GM23248 (cell line): ENCODE measurements at regions not wholly inside any gene's neighbourhood (a gene's known extent, or its start where the extent isn't known, plus 50 kb on each side); places are given as distances from the start of the nearest gene placed in this dataset.

ENCODE experiments used
- DNase-seq: peaks from one replicate; pipeline ENCODE4 v3.0.0-alpha.2; 2015
- H2AFZ ChIP-seq: fragments of 200-600 bp; sonication (generic); 2 replicates; pipeline ENCODE4 v1.6.1; 2016; ENCODE audit warnings: antibody characterized with exemption
- H3F3A ChIP-seq: fragments of 200-600 bp; sonication (generic); 2 replicates; pipeline ENCODE4 v1.6.1; 2016; ENCODE audit warnings: mild to moderate bottlenecking, antibody characterized with exemption, mixed run types; ENCODE audit not compliant: insufficient read depth
- H3K27ac ChIP-seq: fragments of 200-600 bp; sonication (generic); 2 replicates; pipeline ENCODE4 v1.5.1; 2016; ENCODE audit warnings: mild to moderate bottlenecking
- H3K27me3 ChIP-seq: fragments of 200-600 bp; sonication (generic); replicated peaks from 2 replicates; pipeline ENCODE4 v1.6.1; 2016; ENCODE audit warnings: mild to moderate bottlenecking; ENCODE audit not compliant: insufficient read depth
- H3K36me3 ChIP-seq: fragments of 200-600 bp; sonication (generic); 2 replicates; pipeline ENCODE4 v1.6.1; 2016; ENCODE audit warnings: low read depth, mild to moderate bottlenecking
- H3K4me1 ChIP-seq: fragments of 200-600 bp; sonication (generic); 2 replicates; pipeline ENCODE4 v1.6.1; 2016; ENCODE audit warnings: mild to moderate bottlenecking; ENCODE audit not compliant: insufficient read depth
- H3K4me2 ChIP-seq: fragments of 200-600 bp; sonication (generic); one replicate; pipeline ENCODE4 v1.6.1; 2016; ENCODE audit warnings: mild to moderate bottlenecking; ENCODE audit not compliant: unreplicated experiment
- H3K4me3 ChIP-seq: fragments of 200-600 bp; sonication (generic); 2 replicates; pipeline ENCODE4 v1.5.1; 2016; ENCODE audit warnings: mild to moderate bottlenecking
- H3K79me2 ChIP-seq: fragments of 200-600 bp; sonication (generic); 2 replicates; pipeline ENCODE4 v1.6.1; 2016; ENCODE audit warnings: mild to moderate bottlenecking; ENCODE audit not compliant: insufficient read depth
- H3K9ac ChIP-seq: fragments of 200-600 bp; sonication (generic); 2 replicates; pipeline ENCODE4 v1.6.1; 2016; ENCODE audit warnings: mild to moderate bottlenecking
- H3K9me2 ChIP-seq: fragments of 200-600 bp; sonication (generic); 2 replicates; pipeline ENCODE4 v1.6.1; 2016; ENCODE audit warnings: mixed run types, mild to moderate bottlenecking, moderate library complexity; ENCODE audit not compliant: insufficient read depth
- H3K9me3 ChIP-seq: fragments of 200-600 bp; sonication (generic); one replicate; pipeline ENCODE4 v1.6.1; 2017; ENCODE audit warnings: low read depth
- H4K20me1 ChIP-seq: fragments of 200-600 bp; sonication (generic); 2 replicates; pipeline ENCODE4 v1.6.0; 2016; ENCODE audit not compliant: insufficient read depth
- EZH2 ChIP-seq: fragments of 200-600 bp; sonication (generic); IDR thresholded peaks from 2 replicates; pipeline ENCODE4 v1.6.1; 2018; ENCODE audit warnings: antibody characterized with exemption, mild to moderate bottlenecking; ENCODE audit not compliant: insufficient read depth, poor library complexity, severe bottlenecking
- EZH2phosphoT487 ChIP-seq: fragments of 200-600 bp; sonication (generic); IDR thresholded peaks from 2 replicates; pipeline ENCODE4 v1.6.1; 2018; ENCODE audit warnings: antibody characterized with exemption, moderate library complexity, mild to moderate bottlenecking, low read depth; ENCODE audit not compliant: insufficient read depth
- WGBS, 2 experiments: methylation state at CpG; one replicate each; pipeline ENCODE4 v1.1.6; 2015 to 2017; ENCODE audit warnings: low lambda C conversion rate in 2 of 2, low coverage in 1 of 2; ENCODE audit errors: missing lambda C conversion rate in 2 of 2; 5-methylcytosine and 5-hydroxymethylcytosine counted together
- in situ Hi-C: fragments of 300-500 bp; cut with MboI; formaldehyde crosslinking; loops from 2 replicates; pipeline ENCODE4 v1.15.0; 2020

- Histone ChIP-seq H3K79me2 (no peaks in the 10 kb centered on the region), H4K20me1 (no peaks in the 10 kb centered on the region), H3K4me1 (no peaks in the 10 kb centered on the region), H3F3A (no peaks in the 10 kb centered on the region), H3K4me2 (no peak overlapping the region), H3K9me3 (no peaks in the 10 kb centered on the region), H3K36me3 (no peaks in the 10 kb centered on the region), H3K27ac (no peak overlapping the region), H2AFZ (no peak overlapping the region), H3K27me3 (no peaks in the 10 kb centered on the region), H3K9ac (no peak overlapping the region), H3K4me3 (no peak overlapping the region), H3K9me2 (no peaks in the 10 kb centered on the region)
- in situ Hi-C loops, result no loop called here
- no peak for DNase-seq
- WGBS, 2 experiments, result 0 to 3% methylated on average over 1 of the region's 1 CpG
- TF ChIP-seq EZH2phosphoT487 (no peak), EZH2 (no peak)
These were observed 380.1 kb downstream of the GRIA2 start for GRCh38 chr4:157600583-157600982.

GRCh38 chr4:157591245-157591644 is 370.7 kb downstream of the GRIA2 start:
- in situ Hi-C loops, result no loop called here
- no peak for TF ChIP-seq EZH2phosphoT487
- TF ChIP-seq EZH2, result no peak

GRCh38 chr4:157590679-157591078 is 370.2 kb downstream of the GRIA2 start:
- Histone ChIP-seq H3K79me2 (no peaks in the 10 kb centered on the region), H3K4me2 (no peak overlapping the region), H2AFZ (no peak overlapping the region), H3K9me3 (no peaks in the 10 kb centered on the region), H3K27me3 (no peaks in the 10 kb centered on the region), H3K36me3 (0 out of 2 replicates have a peak, but pooled peaks cover 3% of the 10 kb centered on the region), H3K4me3 (no peak overlapping the region), H3K9ac (no peak overlapping the region), H4K20me1 (no peaks in the 10 kb centered on the region), H3K27ac (no peak overlapping the region), H3F3A (no peaks in the 10 kb centered on the region), H3K9me2 (no peaks in the 10 kb centered on the region; the same call in 1 of the 2 replicates), H3K4me1 (no peaks in the 10 kb centered on the region)
- in situ Hi-C loops, result no loop called here
- 2 to 3% methylated on average over 2 of the region's 2 CpGs for WGBS, 2 experiments
- no peak for DNase-seq
- TF ChIP-seq EZH2 (no peak), EZH2phosphoT487 (no peak)

More at GRCh38 chr4:157591245-157591644, 370.7 kb downstream of the GRIA2 start:
- H3K79me2 ChIP-seq, result no peaks in the 10 kb centered on the region
- no peak overlapping the region for H3K27ac ChIP-seq
- H3K9me2 ChIP-seq, result no peaks in the 10 kb centered on the region; the same call in 1 of the 2 replicates
- no peaks in the 10 kb centered on the region for H3K27me3 ChIP-seq
- no peaks in the 10 kb centered on the region for H4K20me1 ChIP-seq
- H3F3A ChIP-seq, result no peaks in the 10 kb centered on the region
- H3K9ac ChIP-seq, result no peak overlapping the region
- H3K9me3 ChIP-seq, result no peaks in the 10 kb centered on the region
- H3K4me1 ChIP-seq, result no peaks in the 10 kb centered on the region
- H3K4me2 ChIP-seq, result no peak overlapping the region
- H3K36me3 ChIP-seq, result 0 out of 2 replicates have a peak, but pooled peaks cover 3% of the 10 kb centered on the region
- H3K4me3 ChIP-seq, result no peak overlapping the region
- DNase-seq, result no peak
- H2AFZ ChIP-seq, result no peak overlapping the region

- Histone ChIP-seq H3K79me2 (no peaks in the 10 kb centered on the region), H3K4me3 (no peak overlapping the region), H3K9ac (no peak overlapping the region), H3K27me3 (no peaks in the 10 kb centered on the region), H3K27ac (no peak overlapping the region), H3K4me2 (no peak overlapping the region), H4K20me1 (no peaks in the 10 kb centered on the region), H3K36me3 (0 out of 2 replicates have a peak, but pooled peaks cover 3% of the 10 kb centered on the region), H3K4me1 (no peaks in the 10 kb centered on the region), H2AFZ (no peak overlapping the region), H3K9me3 (no peaks in the 10 kb centered on the region), H3F3A (no peaks in the 10 kb centered on the region), H3K9me2 (no peaks in the 10 kb centered on the region; the same call in 1 of the 2 replicates)
- in situ Hi-C loops, result no loop called here
- TF ChIP-seq EZH2 (no peak), EZH2phosphoT487 (no peak)
- DNase-seq, result no peak
- WGBS, 2 experiments, result 10 to 14% methylated on average over 5 of the region's 5 CpGs
These were observed 367.3 kb downstream of the GRIA2 start for GRCh38 chr4:157587681-157588423.
